ENCODE measurements at regions not wholly inside any gene's neighbourhood (a gene's known extent, or its start where the extent isn't known, plus 50 kb on each side); places are given as distances from the start of the nearest gene placed in this dataset.

DNA sequence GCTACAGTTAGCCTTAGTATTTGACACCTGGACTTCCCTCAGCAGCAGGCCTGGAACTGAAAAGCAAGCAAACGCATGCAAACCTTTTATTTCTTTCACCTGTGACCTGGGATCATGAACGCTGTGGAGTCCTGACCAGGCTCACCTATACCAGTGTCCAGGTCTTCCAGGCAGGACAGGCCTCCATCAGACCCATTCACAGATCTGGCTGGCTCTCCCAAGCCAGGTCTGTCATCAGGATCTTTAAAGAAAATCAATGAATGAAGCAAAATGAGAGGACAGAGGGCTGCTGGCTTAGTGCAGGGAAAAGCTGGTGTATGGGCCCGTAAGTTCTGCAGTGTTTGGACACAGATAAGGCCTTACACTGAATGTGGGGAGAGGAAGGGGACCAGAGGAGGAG lies 96.3 kb upstream of the CPEB4 start:
- Histone ChIP-seq H3T11ph (ENCODE audit: low read length) (no peak overlapping the region), H2AFZ (ENCODE audit: low read length) (no peak overlapping the region), H3K4me1 (ENCODE audit: insufficient read depth, low read length) (no peaks in the 10 kb centered on the region; the same call in 1 of the 2 replicates), H3K56ac (ENCODE audit: insufficient read length, low read depth, low read length) (no peak overlapping the region), H3K23me2 (ENCODE audit: insufficient read length, low read depth, low read length, poor library complexity, severe bottlenecking) (no peaks in the 10 kb centered on the region), H4K20me1 (ENCODE audit: control insufficient read depth, insufficient read depth, insufficient read length) (no peaks in the 10 kb centered on the region), H2BK20ac (ENCODE audit: low read depth, low read length, poor library complexity, severe bottlenecking) (no peak overlapping the region), H3K27me3 (ENCODE audit: insufficient read depth, low read length) (no peaks in the 10 kb centered on the region), H3K18ac (ENCODE audit: insufficient read length, low read depth, low read length) (no peak overlapping the region), H3K4me2 (ENCODE audit: insufficient read depth, insufficient read length, low read length) (no peak overlapping the region), H3K14ac (ENCODE audit: insufficient read depth, low read length) (no peak overlapping the region), H4K91ac (ENCODE audit: insufficient read length, low read depth, low read length) (no peak overlapping the region), H2AK5ac (ENCODE audit: insufficient read length, low read length) (no peak overlapping the region), H2BK15ac (ENCODE audit: low read depth, low read length) (no peak overlapping the region), H3K23ac (ENCODE audit: insufficient read length, low read depth, low read length) (no peak overlapping the region), H3K79me2 (ENCODE audit: insufficient read depth, low read length) (no peaks in the 10 kb centered on the region), H3K4ac (ENCODE audit: low read depth, low read length) (no peak overlapping the region), H3K9ac (ENCODE audit: extremely low read depth, insufficient read length, low read length) (no peak overlapping the region), H4K5ac (ENCODE audit: insufficient read length, low read depth, low read length) (no peak overlapping the region), H2BK5ac (ENCODE audit: insufficient read length, low read length) (no peak overlapping the region), H2BK12ac (ENCODE audit: insufficient read length, low read depth, low read length) (no peak overlapping the region), H4K8ac (replicated peaks; ENCODE audit: insufficient read length, low read depth, low read length) (no peak overlapping the region), H3K9me3 (ENCODE audit: control insufficient read depth, low read depth, low read length) (no peaks in the 10 kb centered on the region), H3K27ac (ENCODE audit: insufficient read length, low read depth, low read length) (no peak overlapping the region), H2BK120ac (ENCODE audit: low read depth, low read length, poor library complexity, severe bottlenecking) (no peak overlapping the region), H3K79me1 (ENCODE audit: insufficient read depth, low read depth, low read length, poor library complexity, severe bottlenecking) (no peaks in the 10 kb centered on the region)
- Mint-ChIP-seq H3K27ac (no peak overlapping the region; a peak in 1 of 7 replicates), H3K36me3 (ENCODE audit: insufficient read depth in 1 of 3, low read depth in 3 of 3) (no peaks in the 10 kb centered on the region), H3K4me3 (no peak overlapping the region), H3K9me3 (no peaks in the 10 kb centered on the region), H3K4me1 (peaks cover 6 to 14% of the 10 kb centered on the region in 2 experiments), H3K27me3 (ENCODE audit: low read depth) (peaks cover 4% of the 10 kb centered on the region)
- TF ChIP-seq, protein P1, sequence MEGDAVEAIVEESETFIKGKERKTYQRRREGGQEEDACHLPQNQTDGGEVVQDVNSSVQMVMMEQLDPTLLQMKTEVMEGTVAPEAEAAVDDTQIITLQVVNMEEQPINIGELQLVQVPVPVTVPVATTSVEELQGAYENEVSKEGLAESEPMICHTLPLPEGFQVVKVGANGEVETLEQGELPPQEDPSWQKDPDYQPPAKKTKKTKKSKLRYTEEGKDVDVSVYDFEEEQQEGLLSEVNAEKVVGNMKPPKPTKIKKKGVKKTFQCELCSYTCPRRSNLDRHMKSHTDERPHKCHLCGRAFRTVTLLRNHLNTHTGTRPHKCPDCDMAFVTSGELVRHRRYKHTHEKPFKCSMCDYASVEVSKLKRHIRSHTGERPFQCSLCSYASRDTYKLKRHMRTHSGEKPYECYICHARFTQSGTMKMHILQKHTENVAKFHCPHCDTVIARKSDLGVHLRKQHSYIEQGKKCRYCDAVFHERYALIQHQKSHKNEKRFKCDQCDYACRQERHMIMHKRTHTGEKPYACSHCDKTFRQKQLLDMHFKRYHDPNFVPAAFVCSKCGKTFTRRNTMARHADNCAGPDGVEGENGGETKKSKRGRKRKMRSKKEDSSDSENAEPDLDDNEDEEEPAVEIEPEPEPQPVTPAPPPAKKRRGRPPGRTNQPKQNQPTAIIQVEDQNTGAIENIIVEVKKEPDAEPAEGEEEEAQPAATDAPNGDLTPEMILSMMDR (conservative IDR thresholded peaks at IDR 0.05): no peak
- no peak for DNase-seq
- WGBS (ENCODE audit: extremely low coverage, insufficient read length, low lambda C conversion rate): no CpG with 5 or more reads among the region's 3 CpGs

All from H9 (cell line).